ENCODE measurements at regions not wholly inside any gene's neighbourhood (a gene's known extent, or its start where the extent isn't known, plus 50 kb on each side); places are given as distances from the start of the nearest gene placed in this dataset.

- TF ChIP-seq EZH2 (IDR thresholded peaks at IDR 0.05) (no peak), CTCF (IDR thresholded peaks at IDR 0.05 in 2 of 3, conservative IDR thresholded peaks at IDR 0.05 in 1 of 3; ENCODE audit: borderline replicate concordance in 1 of 3, insufficient read depth in 1 of 3, low read depth in 2 of 3, low read length in 2 of 3) (no peak), POLR2A (IDR thresholded peaks at IDR 0.05; ENCODE audit: borderline replicate concordance, extremely low read depth, insufficient read depth, insufficient read length) (no peak), ZBTB33 (IDR thresholded peaks at IDR 0.05; ENCODE audit: extremely low read depth, insufficient replicate concordance, low read length) (no peak), POLR2AphosphoS5 (IDR thresholded peaks at IDR 0.05; ENCODE audit: low read depth, low read length) (no peak), TCF7L2 (IDR thresholded peaks at IDR 0.05; ENCODE audit: borderline replicate concordance, extremely low read depth, insufficient read depth, insufficient read length) (no peak), EZH2phosphoT487 (IDR thresholded peaks at IDR 0.05; ENCODE audit: borderline replicate concordance) (no peak), ATF3 (IDR thresholded peaks at IDR 0.05) (no peak), RAD21 (IDR thresholded peaks at IDR 0.05; ENCODE audit: low read depth) (no peak), EGR1 (IDR thresholded peaks at IDR 0.05; ENCODE audit: low read depth) (no peak), JUND (IDR thresholded peaks at IDR 0.05) (no peak), YY1 (IDR thresholded peaks at IDR 0.05; ENCODE audit: extremely low read depth, insufficient replicate concordance, low read depth, low read length) (no peak)
- TF ChIP-seq, protein P1, sequence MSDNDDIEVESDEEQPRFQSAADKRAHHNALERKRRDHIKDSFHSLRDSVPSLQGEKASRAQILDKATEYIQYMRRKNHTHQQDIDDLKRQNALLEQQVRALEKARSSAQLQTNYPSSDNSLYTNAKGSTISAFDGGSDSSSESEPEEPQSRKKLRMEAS (IDR thresholded peaks at IDR 0.05), result no peak
- TF ChIP-seq, protein P2, sequence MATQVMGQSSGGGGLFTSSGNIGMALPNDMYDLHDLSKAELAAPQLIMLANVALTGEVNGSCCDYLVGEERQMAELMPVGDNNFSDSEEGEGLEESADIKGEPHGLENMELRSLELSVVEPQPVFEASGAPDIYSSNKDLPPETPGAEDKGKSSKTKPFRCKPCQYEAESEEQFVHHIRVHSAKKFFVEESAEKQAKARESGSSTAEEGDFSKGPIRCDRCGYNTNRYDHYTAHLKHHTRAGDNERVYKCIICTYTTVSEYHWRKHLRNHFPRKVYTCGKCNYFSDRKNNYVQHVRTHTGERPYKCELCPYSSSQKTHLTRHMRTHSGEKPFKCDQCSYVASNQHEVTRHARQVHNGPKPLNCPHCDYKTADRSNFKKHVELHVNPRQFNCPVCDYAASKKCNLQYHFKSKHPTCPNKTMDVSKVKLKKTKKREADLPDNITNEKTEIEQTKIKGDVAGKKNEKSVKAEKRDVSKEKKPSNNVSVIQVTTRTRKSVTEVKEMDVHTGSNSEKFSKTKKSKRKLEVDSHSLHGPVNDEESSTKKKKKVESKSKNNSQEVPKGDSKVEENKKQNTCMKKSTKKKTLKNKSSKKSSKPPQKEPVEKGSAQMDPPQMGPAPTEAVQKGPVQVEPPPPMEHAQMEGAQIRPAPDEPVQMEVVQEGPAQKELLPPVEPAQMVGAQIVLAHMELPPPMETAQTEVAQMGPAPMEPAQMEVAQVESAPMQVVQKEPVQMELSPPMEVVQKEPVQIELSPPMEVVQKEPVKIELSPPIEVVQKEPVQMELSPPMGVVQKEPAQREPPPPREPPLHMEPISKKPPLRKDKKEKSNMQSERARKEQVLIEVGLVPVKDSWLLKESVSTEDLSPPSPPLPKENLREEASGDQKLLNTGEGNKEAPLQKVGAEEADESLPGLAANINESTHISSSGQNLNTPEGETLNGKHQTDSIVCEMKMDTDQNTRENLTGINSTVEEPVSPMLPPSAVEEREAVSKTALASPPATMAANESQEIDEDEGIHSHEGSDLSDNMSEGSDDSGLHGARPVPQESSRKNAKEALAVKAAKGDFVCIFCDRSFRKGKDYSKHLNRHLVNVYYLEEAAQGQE (IDR thresholded peaks at IDR 0.05; ENCODE audit: low read depth), result no peak
These were observed 55.5 kb upstream of the BACH1 start for GRCh38 chr21:29243188-29243587.

All from HCT116 (cell line).